Endothelial cell of umbilical vein (primary cell): ENCODE measurements at regions not wholly inside any gene's neighbourhood (a gene's known extent, or its start where the extent isn't known, plus 50 kb on each side); places are given as distances from the start of the nearest gene placed in this dataset. TPM values are rescaled to one million over a fixed set of nuclear protein-coding genes. Genes with fewer than 3 reads are reported as not detected.

Experiments used
- small RNA-seq: library from RNA; depleted of rRNA; stranded (forward); fragments of <200 nt; gene quantifications from one replicate; pipeline ENCODE3, GENCODE V24; 2012; ENCODE audit warnings: low replicate concordance, low read depth; ENCODE audit not compliant: insufficient read depth, insufficient read length

Small RNAs in the stretch of these regions (small RNA-seq; reads per million reads assigned to genes)
- not detected for gene RNU6-974P
